ENCODE measurements at regions not wholly inside any gene's neighbourhood (a gene's known extent, or its start where the extent isn't known, plus 50 kb on each side); places are given as distances from the start of the nearest gene placed in this dataset.

- no peak overlapping the region for H3K27ac ChIP-seq
- no peak overlapping the region for H3K9ac ChIP-seq (ENCODE audit: low read depth in 2 of 2, low read length in 2 of 2)
- no peak for DNase-seq
- no peak overlapping the region for H3K4me3 ChIP-seq
- TF ChIP-seq, protein P1, sequence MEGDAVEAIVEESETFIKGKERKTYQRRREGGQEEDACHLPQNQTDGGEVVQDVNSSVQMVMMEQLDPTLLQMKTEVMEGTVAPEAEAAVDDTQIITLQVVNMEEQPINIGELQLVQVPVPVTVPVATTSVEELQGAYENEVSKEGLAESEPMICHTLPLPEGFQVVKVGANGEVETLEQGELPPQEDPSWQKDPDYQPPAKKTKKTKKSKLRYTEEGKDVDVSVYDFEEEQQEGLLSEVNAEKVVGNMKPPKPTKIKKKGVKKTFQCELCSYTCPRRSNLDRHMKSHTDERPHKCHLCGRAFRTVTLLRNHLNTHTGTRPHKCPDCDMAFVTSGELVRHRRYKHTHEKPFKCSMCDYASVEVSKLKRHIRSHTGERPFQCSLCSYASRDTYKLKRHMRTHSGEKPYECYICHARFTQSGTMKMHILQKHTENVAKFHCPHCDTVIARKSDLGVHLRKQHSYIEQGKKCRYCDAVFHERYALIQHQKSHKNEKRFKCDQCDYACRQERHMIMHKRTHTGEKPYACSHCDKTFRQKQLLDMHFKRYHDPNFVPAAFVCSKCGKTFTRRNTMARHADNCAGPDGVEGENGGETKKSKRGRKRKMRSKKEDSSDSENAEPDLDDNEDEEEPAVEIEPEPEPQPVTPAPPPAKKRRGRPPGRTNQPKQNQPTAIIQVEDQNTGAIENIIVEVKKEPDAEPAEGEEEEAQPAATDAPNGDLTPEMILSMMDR (IDR thresholded peaks at IDR 0.05) = no peak
- intact Hi-C loops (cut with DNase I) = no loop called here
- H3K36me3 ChIP-seq = no peaks in the 10 kb centered on the region
- no peaks in the 10 kb centered on the region for H3K27me3 ChIP-seq
- H3K9me3 ChIP-seq = no peaks in the 10 kb centered on the region
- peaks cover 2% of the 10 kb centered on the region for H3K4me1 ChIP-seq
Measured at GRCh38 chr4:74661427-74662201, 132.7 kb downstream of the BTC start.

DNA sequence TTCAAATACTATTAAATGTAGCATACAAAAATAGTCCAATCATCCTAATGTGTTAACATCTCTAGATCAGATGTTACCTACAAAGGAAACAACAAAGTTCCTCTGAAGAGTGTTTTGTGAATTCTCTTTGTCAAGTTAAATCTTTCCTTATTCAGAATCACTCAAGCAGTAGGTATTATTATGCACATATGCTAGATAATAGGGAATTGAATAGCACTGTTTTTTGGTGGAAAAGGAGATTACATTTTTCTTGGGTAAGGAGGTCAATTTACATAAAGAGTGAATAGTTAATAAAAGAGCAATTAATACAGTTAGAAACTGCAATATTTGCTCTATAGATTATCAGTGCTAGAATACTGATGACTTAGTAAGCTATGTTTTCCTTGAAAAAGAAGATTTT, 130.7 kb downstream of the BTC start:
- no peak for DNase-seq
- no peak overlapping the region for H3K9ac ChIP-seq (ENCODE audit: low read depth in 2 of 2, low read length in 2 of 2)
- peaks cover 2% of the 10 kb centered on the region for H3K4me1 ChIP-seq
- intact Hi-C loops (cut with DNase I) = no loop called here
- no peaks in the 10 kb centered on the region for H3K9me3 ChIP-seq
- H3K27me3 ChIP-seq = no peaks in the 10 kb centered on the region
- no peak overlapping the region for H3K27ac ChIP-seq
- H3K4me3 ChIP-seq = no peak overlapping the region
- no peaks in the 10 kb centered on the region for H3K36me3 ChIP-seq
- TF ChIP-seq, protein P1 (IDR thresholded peaks at IDR 0.05) = no peak

DNA sequence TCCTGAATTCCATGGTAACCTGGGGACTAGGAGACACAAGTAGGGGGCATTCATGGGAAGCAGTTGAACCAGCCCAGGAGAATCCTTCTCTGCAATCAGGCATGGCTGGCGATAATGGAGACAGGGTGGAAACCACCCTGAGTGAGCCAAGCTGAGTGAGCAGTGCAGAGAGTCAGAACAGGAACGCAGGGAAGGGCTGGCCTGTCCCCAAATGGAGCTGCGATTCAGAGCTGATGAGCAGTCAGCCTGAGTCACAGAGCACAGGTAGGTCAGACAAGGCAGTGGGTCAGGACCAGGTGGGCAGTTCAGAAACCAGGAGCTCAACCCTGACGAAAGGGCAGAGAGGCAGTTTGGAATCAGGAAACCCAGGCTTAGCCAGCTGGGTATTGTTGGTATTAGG, 129.0 kb downstream of the BTC start:
- H3K9ac ChIP-seq (ENCODE audit: low read depth in 2 of 2, low read length in 2 of 2) = no peak overlapping the region
- intact Hi-C loops (cut with DNase I) = no loop called here
- no peaks in the 10 kb centered on the region for H3K4me1 ChIP-seq

GRCh38 chr4:74665876-74666275, 128.4 kb downstream of the BTC start:
- Histone ChIP-seq H3K27me3 (no peaks in the 10 kb centered on the region), H3K27ac (no peak overlapping the region), H3K9me3 (no peaks in the 10 kb centered on the region), H3K4me1 (no peaks in the 10 kb centered on the region), H3K36me3 (no peaks in the 10 kb centered on the region), H3K9ac (ENCODE audit: low read depth in 2 of 2, low read length in 2 of 2) (no peak overlapping the region), H3K4me3 (no peak overlapping the region)
- TF ChIP-seq, protein P1 (IDR thresholded peaks at IDR 0.05) = no peak
- intact Hi-C loops (cut with DNase I) = no loop called here
- no peak for DNase-seq

More for the DNA sequence above, 129.0 kb downstream of the BTC start:
- H3K36me3 ChIP-seq = no peaks in the 10 kb centered on the region
- no peak overlapping the region for H3K27ac ChIP-seq
- H3K4me3 ChIP-seq = no peak overlapping the region
- TF ChIP-seq, protein P1 (IDR thresholded peaks at IDR 0.05) = no peak
- H3K9me3 ChIP-seq = no peaks in the 10 kb centered on the region
- H3K27me3 ChIP-seq = no peaks in the 10 kb centered on the region
- no peak for DNase-seq

DNA sequence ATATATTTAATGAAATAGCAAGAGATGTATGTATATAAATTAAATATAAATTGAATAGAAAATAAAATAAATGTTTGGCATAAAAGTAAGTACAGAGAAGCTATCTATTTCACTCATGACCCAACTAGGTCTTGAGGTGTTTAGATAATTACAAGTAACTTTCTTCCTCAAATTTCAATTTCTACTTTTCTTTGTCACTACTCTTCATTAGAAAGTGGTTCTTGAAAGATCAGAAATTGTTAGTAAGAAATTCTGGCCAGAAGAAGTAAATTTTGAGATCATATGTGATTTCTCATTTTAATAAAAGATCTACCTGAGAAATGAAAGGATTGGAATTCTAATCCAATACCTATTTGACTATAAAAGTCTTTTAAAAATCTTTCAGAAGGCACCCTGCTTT, 126.9 kb downstream of the BTC start:
- Histone ChIP-seq H3K9me3 (no peaks in the 10 kb centered on the region), H3K9ac (ENCODE audit: low read depth in 2 of 2, low read length in 2 of 2) (no peak overlapping the region), H3K4me3 (no peak overlapping the region), H3K27me3 (no peaks in the 10 kb centered on the region), H3K4me1 (no peaks in the 10 kb centered on the region), H3K36me3 (no peaks in the 10 kb centered on the region), H3K27ac (peak overlapping the region; percentile 56)
- intact Hi-C loops (cut with DNase I) = no loop called here
- no peak for DNase-seq
- TF ChIP-seq, protein P1 (IDR thresholded peaks at IDR 0.05) = no peak

Measured in colonic mucosa (tissue), 4 donors.